Ascending aorta (tissue), 2 donors: ENCODE measurements at regions not wholly inside any gene's neighbourhood (a gene's known extent, or its start where the extent isn't known, plus 50 kb on each side); places are given as distances from the start of the nearest gene placed in this dataset.

Experiments used
- DNase-seq, 2 donors: peaks; one replicate each; pipeline ENCODE4 v3.0.0-alpha.2; 2019; ENCODE audit warnings: low spot score in 2 of 2
- H3K27ac ChIP-seq, 2 donors: fragments of 200-600 bp; sonication (generic); one replicate each; pipeline ENCODE4 v1.5.1; 2016 to 2017; ENCODE audit warnings: mild to moderate bottlenecking in 1 of 2
- H3K27me3 ChIP-seq: fragments of 200-600 bp; sonication (generic); one replicate; pipeline ENCODE4 v1.5.1; 2017
- H3K36me3 ChIP-seq, 2 donors: fragments of 200-600 bp; sonication (generic); one replicate each; pipeline ENCODE4 v1.5.1; 2016
- H3K4me1 ChIP-seq, 2 donors: fragments of 200-600 bp; sonication (generic); one replicate each; pipeline ENCODE4 v1.5.1; 2016 to 2017; ENCODE audit warnings: mild to moderate bottlenecking in 1 of 2
- H3K4me3 ChIP-seq, 2 donors: fragments of 200-600 bp; sonication (generic); one replicate each; pipeline ENCODE4 v1.5.1; 2016 to 2017; ENCODE audit warnings: mild to moderate bottlenecking in 1 of 2
- H3K9me3 ChIP-seq, 2 donors: fragments of 200-600 bp; sonication (generic); one replicate each; pipeline ENCODE4 v1.5.1; 2016
- intact Hi-C: fragments of 100-400 bp; cut with DNase I; formaldehyde crosslinking; loops from one replicate; pipeline ENCODE4 v1.15.1; 2023
- TF ChIP-seq, protein P1 (sequence below), 3 experiments: fragments of 200-600 bp in 2 of 3; fragments of 450-650 bp in 1 of 3; sonication (generic) in 2 of 3; IDR thresholded peaks; one replicate each; pipeline ENCODE4 v1.5.1; 2016 to 2019; ENCODE audit warnings: antibody characterized with exemption in 3 of 3, mild to moderate bottlenecking in 1 of 3, moderate library complexity in 1 of 3

GRCh38 chr18:68548904-68549870 is 165.7 kb downstream of the TMX3 start:
- no peaks in the 10 kb centered on the region for H3K36me3 ChIP-seq
- TF ChIP-seq, protein P1, sequence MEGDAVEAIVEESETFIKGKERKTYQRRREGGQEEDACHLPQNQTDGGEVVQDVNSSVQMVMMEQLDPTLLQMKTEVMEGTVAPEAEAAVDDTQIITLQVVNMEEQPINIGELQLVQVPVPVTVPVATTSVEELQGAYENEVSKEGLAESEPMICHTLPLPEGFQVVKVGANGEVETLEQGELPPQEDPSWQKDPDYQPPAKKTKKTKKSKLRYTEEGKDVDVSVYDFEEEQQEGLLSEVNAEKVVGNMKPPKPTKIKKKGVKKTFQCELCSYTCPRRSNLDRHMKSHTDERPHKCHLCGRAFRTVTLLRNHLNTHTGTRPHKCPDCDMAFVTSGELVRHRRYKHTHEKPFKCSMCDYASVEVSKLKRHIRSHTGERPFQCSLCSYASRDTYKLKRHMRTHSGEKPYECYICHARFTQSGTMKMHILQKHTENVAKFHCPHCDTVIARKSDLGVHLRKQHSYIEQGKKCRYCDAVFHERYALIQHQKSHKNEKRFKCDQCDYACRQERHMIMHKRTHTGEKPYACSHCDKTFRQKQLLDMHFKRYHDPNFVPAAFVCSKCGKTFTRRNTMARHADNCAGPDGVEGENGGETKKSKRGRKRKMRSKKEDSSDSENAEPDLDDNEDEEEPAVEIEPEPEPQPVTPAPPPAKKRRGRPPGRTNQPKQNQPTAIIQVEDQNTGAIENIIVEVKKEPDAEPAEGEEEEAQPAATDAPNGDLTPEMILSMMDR (IDR thresholded peaks at IDR 0.05): no peak
- H3K27ac ChIP-seq: no peak overlapping the region
- intact Hi-C loops: no loop called here
- DNase-seq: no peak
- H3K27me3 ChIP-seq: no peaks in the 10 kb centered on the region
- no peak overlapping the region for H3K4me3 ChIP-seq
- H3K9me3 ChIP-seq: no peaks in the 10 kb centered on the region
- no peaks in the 10 kb centered on the region for H3K4me1 ChIP-seq

DNA sequence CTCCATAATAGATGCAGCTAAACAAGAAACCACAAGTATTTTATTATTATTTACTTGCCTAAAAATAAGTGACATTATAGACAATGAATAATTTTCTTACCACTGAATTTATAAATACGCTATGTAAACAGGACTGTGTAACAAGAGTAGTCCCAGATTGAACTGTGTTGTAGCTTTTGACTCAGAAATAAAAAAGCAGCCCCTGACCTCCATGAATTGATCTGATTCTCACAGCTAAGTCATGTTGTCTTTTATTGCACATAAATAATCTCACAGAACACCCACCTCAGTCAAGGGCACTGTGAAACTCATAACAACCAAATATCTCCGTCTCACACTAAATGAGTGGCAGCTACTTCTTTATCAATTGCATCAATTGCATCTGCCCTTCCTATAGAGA is 171.6 kb downstream of the TMX3 start:
- Histone ChIP-seq H3K4me1 (no peaks in the 10 kb centered on the region), H3K27ac (no peak overlapping the region), H3K27me3 (no peaks in the 10 kb centered on the region), H3K9me3 (no peaks in the 10 kb centered on the region), H3K36me3 (no peaks in the 10 kb centered on the region), H3K4me3 (no peak overlapping the region)
- no peak for DNase-seq
- intact Hi-C loops: no loop called here
- TF ChIP-seq, protein P1 (IDR thresholded peaks at IDR 0.05): no peak

DNA sequence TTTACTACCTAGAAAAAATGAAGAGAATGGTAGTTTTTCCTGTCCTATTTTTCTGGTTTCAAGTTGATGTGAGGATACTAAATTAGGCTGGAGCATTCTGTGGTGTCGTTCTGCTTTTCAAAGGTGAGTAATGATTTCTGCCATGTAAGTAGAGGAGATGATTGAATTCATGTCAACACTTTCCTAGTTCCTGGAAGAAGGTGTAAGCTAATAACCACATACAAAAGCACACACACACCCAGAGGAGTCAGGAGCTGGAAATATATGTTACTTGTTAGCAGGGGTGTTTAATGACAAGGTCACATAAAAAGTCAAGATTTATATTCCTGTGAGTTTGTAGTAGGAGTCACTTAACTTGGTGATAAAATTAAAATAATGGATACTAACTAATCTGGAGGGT is 172.1 kb downstream of the TMX3 start:
- Histone ChIP-seq H3K4me3 (no peak overlapping the region), H3K9me3 (no peaks in the 10 kb centered on the region), H3K27me3 (no peaks in the 10 kb centered on the region), H3K36me3 (no peaks in the 10 kb centered on the region), H3K4me1 (no peaks in the 10 kb centered on the region), H3K27ac (no peak overlapping the region)
- TF ChIP-seq, protein P1 (IDR thresholded peaks at IDR 0.05): no peak
- intact Hi-C loops: no loop called here
- no peak for DNase-seq

DNA sequence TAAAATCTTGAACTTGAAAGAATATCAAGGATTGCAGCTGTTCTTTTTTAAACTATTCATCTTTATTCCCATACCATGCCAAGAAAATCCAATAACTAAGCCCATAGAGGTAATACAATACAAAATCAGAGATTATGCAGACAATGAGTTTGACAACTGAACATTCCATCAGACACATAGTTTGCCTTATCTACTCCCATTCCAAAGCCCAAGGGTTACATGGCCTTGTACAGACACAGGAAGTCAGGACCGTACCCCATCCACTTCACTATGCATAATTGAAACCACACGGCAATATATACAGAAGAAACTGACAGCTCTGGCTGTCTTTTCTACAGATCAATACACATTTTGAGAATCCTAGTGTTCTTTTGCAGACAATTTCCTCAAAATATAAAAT is 181.3 kb downstream of the TMX3 start:
- H3K4me3 ChIP-seq: no peak overlapping the region
- no peak overlapping the region for H3K27ac ChIP-seq
- H3K9me3 ChIP-seq: no peaks in the 10 kb centered on the region
- intact Hi-C loops: no loop called here
- H3K36me3 ChIP-seq: no peaks in the 10 kb centered on the region
- no peak for DNase-seq
- TF ChIP-seq, protein P1 (IDR thresholded peaks at IDR 0.05): no peak
- no peaks in the 10 kb centered on the region for H3K27me3 ChIP-seq
- H3K4me1 ChIP-seq: no peaks in the 10 kb centered on the region

- Histone ChIP-seq H3K27ac (no peak overlapping the region), H3K4me3 (no peak overlapping the region), H3K36me3 (no peaks in the 10 kb centered on the region), H3K27me3 (no peaks in the 10 kb centered on the region), H3K4me1 (no peaks in the 10 kb centered on the region), H3K9me3 (no peaks in the 10 kb centered on the region)
- intact Hi-C loops: no loop called here
- no peak for DNase-seq
- TF ChIP-seq, protein P1 (IDR thresholded peaks at IDR 0.05): no peak
Measured at GRCh38 chr18:68532328-68532885, 182.5 kb downstream of the TMX3 start.
